ENCODE measurements at regions not wholly inside any gene's neighbourhood (a gene's known extent, or its start where the extent isn't known, plus 50 kb on each side); places are given as distances from the start of the nearest gene placed in this dataset.

DNA sequence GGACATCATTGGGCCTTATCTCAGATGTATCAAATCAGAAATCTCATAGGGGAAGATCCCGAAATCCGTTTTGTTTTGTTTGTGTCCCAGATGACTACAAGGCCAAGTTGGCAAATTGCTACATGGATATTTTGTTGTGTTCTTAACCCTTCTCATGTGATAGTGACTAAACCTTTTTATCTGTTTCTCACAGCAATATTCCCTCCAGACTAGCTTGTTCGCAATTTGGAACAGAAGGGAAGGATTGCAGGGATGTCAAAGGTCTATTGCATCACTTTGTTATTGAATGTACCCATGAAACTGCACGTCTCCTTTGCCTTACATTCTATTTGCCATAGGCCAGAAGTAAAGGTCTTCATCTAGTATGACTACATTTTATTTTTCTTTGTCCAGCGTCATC is 453.9 kb downstream of the NFIB start:
- H3K9me3 ChIP-seq (ENCODE audit: control insufficient read depth, insufficient read depth, low read depth, low read length) = no peaks in the 10 kb centered on the region
- no peaks in the 10 kb centered on the region for H3K36me3 ChIP-seq (ENCODE audit: control insufficient read depth in 2 of 2, insufficient read depth in 1 of 2, low read length in 2 of 2)
- POLR2A ChIA-PET = no interaction called here
- TF ChIP-seq ZNF777 (tag by site-specific recombination; IDR thresholded peaks at IDR 0.05; ENCODE audit: borderline replicate concordance) (no peak), ZNF292 (tag by site-specific recombination; IDR thresholded peaks at IDR 0.05; ENCODE audit: borderline replicate concordance, low read depth) (no peak), ZNF114 (tag by site-specific recombination; IDR thresholded peaks at IDR 0.05) (no peak), IKZF3 (tag by site-specific recombination; IDR thresholded peaks at IDR 0.05) (no peak), ZBTB8A (tag by site-specific recombination; IDR thresholded peaks at IDR 0.05) (no peak), ZNF302 (tag by site-specific recombination; IDR thresholded peaks at IDR 0.05; ENCODE audit: low read depth) (no peak)
- TF ChIP-seq, protein P1, sequence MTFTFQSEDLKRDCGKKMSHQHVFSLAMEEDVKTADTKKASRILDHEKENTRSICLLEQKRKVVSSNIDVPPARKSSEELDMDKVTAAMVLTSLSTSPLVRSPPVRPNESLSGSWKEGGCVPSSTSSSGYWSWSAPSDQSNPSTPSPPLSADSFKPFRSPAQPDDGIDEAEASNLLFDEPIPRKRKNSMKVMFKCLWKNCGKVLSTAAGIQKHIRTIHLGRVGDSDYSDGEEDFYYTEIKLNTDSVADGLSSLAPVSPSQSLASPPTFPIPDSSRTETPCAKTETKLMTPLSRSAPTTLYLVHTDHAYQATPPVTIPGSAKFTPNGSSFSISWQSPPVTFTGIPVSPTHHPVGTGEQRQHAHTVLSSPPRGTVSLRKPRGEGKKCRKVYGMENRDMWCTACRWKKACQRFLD (tag by site-specific recombination; IDR thresholded peaks at IDR 0.05) = no peak
- TF ChIP-seq, protein P2, sequence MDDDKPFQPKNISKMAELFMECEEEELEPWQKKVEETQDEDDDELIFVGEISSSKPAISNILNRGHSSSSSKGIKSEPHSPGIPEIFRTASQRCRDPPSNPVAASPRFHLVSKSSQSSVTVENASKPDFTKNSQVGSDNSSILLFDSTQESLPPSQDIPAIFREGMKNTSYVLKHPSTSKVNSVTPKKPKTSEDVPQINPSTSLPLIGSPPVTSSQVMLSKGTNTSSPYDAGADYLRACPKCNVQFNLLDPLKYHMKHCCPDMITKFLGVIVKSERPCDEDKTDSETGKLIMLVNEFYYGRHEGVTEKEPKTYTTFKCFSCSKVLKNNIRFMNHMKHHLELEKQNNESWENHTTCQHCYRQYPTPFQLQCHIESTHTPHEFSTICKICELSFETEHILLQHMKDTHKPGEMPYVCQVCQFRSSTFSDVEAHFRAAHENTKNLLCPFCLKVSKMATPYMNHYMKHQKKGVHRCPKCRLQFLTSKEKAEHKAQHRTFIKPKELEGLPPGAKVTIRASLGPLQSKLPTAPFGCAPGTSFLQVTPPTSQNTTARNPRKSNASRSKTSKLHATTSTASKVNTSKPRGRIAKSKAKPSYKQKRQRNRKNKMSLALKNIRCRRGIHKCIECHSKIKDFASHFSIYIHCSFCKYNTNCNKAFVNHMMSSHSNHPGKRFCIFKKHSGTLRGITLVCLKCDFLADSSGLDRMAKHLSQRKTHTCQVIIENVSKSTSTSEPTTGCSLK (tag by site-specific recombination; IDR thresholded peaks at IDR 0.05) = no peak
- no peaks in the 10 kb centered on the region for H3K4me1 ChIP-seq (ENCODE audit: control insufficient read depth, insufficient read depth, low read length)
- H3K27ac ChIP-seq (ENCODE audit: extremely low read depth, low read depth, low read length) = no peak overlapping the region
- CTCF ChIA-PET = interaction anchor here (0.6 to 1.0 kb wide), 6 partner anchors 35 to 817 kb away, joined by 3 to 4 read pairs (median 3); no protein-coding TSS in a partner anchor
- no peak overlapping the region for H3K4me3 ChIP-seq (ENCODE audit: low read depth, low read length)

DNA sequence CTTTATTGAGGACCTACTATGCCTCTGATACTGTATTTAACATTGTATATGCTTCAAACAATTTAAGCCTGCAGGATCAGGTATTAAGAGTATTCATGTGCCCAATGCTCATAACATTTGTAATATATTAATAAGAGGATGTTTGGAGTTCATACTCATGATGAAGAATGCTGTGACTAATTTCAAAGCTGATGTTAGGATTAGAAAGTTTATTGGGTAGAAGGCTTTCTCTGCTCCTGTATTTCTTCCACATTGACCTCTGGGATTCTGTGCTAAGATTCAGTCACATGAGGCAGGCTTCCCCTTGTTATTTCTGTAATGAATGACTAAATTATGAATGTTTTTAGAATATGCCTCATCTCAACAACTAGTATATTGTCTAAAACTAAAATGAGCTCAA is 456.4 kb downstream of the NFIB start:
- Histone ChIP-seq H3K9me3 (ENCODE audit: control insufficient read depth, insufficient read depth, low read depth, low read length) (no peaks in the 10 kb centered on the region), H3K4me3 (ENCODE audit: low read depth, low read length) (no peak overlapping the region), H3K4me1 (ENCODE audit: control insufficient read depth, insufficient read depth, low read length) (no peaks in the 10 kb centered on the region), H3K27ac (ENCODE audit: extremely low read depth, low read depth, low read length) (no peak overlapping the region), H3K36me3 (ENCODE audit: control insufficient read depth in 2 of 2, insufficient read depth in 1 of 2, low read length in 2 of 2) (no peaks in the 10 kb centered on the region)
- POLR2A ChIA-PET = no interaction called here
- TF ChIP-seq ZNF292 (tag by site-specific recombination; IDR thresholded peaks at IDR 0.05; ENCODE audit: borderline replicate concordance, low read depth) (no peak), ZNF629 (tag by site-specific recombination; IDR thresholded peaks at IDR 0.05) (no peak), ZNF10 (tag by site-specific recombination; IDR thresholded peaks at IDR 0.05) (no peak), ZSCAN30 (tag by site-specific recombination; IDR thresholded peaks at IDR 0.05) (no peak), ZNF138 (tag by site-specific recombination; IDR thresholded peaks at IDR 0.05; ENCODE audit: borderline replicate concordance) (no peak), ZNF768 (tag by site-specific recombination; IDR thresholded peaks at IDR 0.05) (no peak), ZNF341 (tag by site-specific recombination; IDR thresholded peaks at IDR 0.05; ENCODE audit: low read depth) (no peak), ZNF530 (tag by site-specific recombination; IDR thresholded peaks at IDR 0.05; ENCODE audit: low read depth) (no peak), ZBTB48 (tag by site-specific recombination; IDR thresholded peaks at IDR 0.05) (no peak), ZFP3 (tag by site-specific recombination; IDR thresholded peaks at IDR 0.05; ENCODE audit: low read depth) (no peak), ZNF843 (tag by site-specific recombination; IDR thresholded peaks at IDR 0.05) (no peak), ZNF561 (tag by site-specific recombination; IDR thresholded peaks at IDR 0.05; ENCODE audit: borderline replicate concordance) (no peak), ZSCAN16 (tag by site-specific recombination; IDR thresholded peaks at IDR 0.05) (no peak), ZNF777 (tag by site-specific recombination; IDR thresholded peaks at IDR 0.05; ENCODE audit: borderline replicate concordance) (no peak), IKZF3 (tag by site-specific recombination; IDR thresholded peaks at IDR 0.05) (no peak), ZNF335 (tag by site-specific recombination; conservative IDR thresholded peaks at IDR 0.05) (no peak)
- TF ChIP-seq, protein P3, sequence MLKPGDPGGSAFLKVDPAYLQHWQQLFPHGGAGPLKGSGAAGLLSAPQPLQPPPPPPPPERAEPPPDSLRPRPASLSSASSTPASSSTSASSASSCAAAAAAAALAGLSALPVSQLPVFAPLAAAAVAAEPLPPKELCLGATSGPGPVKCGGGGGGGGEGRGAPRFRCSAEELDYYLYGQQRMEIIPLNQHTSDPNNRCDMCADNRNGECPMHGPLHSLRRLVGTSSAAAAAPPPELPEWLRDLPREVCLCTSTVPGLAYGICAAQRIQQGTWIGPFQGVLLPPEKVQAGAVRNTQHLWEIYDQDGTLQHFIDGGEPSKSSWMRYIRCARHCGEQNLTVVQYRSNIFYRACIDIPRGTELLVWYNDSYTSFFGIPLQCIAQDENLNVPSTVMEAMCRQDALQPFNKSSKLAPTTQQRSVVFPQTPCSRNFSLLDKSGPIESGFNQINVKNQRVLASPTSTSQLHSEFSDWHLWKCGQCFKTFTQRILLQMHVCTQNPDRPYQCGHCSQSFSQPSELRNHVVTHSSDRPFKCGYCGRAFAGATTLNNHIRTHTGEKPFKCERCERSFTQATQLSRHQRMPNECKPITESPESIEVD (tag by site-specific recombination; IDR thresholded peaks at IDR 0.05) = no peak
- TF ChIP-seq, protein P4, sequence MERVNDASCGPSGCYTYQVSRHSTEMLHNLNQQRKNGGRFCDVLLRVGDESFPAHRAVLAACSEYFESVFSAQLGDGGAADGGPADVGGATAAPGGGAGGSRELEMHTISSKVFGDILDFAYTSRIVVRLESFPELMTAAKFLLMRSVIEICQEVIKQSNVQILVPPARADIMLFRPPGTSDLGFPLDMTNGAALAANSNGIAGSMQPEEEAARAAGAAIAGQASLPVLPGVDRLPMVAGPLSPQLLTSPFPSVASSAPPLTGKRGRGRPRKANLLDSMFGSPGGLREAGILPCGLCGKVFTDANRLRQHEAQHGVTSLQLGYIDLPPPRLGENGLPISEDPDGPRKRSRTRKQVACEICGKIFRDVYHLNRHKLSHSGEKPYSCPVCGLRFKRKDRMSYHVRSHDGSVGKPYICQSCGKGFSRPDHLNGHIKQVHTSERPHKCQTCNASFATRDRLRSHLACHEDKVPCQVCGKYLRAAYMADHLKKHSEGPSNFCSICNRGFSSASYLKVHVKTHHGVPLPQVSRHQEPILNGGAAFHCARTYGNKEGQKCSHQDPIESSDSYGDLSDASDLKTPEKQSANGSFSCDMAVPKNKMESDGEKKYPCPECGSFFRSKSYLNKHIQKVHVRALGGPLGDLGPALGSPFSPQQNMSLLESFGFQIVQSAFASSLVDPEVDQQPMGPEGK (tag by site-specific recombination; IDR thresholded peaks at IDR 0.05) = no peak
- TF ChIP-seq, protein P5, sequence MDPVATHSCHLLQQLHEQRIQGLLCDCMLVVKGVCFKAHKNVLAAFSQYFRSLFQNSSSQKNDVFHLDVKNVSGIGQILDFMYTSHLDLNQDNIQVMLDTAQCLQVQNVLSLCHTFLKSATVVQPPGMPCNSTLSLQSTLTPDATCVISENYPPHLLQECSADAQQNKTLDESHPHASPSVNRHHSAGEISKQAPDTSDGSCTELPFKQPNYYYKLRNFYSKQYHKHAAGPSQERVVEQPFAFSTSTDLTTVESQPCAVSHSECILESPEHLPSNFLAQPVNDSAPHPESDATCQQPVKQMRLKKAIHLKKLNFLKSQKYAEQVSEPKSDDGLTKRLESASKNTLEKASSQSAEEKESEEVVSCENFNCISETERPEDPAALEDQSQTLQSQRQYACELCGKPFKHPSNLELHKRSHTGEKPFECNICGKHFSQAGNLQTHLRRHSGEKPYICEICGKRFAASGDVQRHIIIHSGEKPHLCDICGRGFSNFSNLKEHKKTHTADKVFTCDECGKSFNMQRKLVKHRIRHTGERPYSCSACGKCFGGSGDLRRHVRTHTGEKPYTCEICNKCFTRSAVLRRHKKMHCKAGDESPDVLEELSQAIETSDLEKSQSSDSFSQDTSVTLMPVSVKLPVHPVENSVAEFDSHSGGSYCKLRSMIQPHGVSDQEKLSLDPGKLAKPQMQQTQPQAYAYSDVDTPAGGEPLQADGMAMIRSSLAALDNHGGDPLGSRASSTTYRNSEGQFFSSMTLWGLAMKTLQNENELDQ (tag by site-specific recombination; IDR thresholded peaks at IDR 0.05; ENCODE audit: low read depth) = no peak
- CTCF ChIA-PET = interaction anchor here (0.8 kb wide), 1 partner anchor 778 kb away, joined by 3 read pairs; no protein-coding TSS in a partner anchor

All from HEK293 (cell line).